Sciatic nerve (tissue), 2 donors: ENCODE measurements at regions not wholly inside any gene's neighbourhood (a gene's known extent, or its start where the extent isn't known, plus 50 kb on each side); places are given as distances from the start of the nearest gene placed in this dataset.

Source experiments
- ATAC-seq: fragments of 200-7000 bp; cut with Tn5 transposase; one replicate; pipeline ENCODE4 v1.9.1; 2020; ENCODE audit warnings: mild to moderate bottlenecking, moderate library complexity
- DNase-seq: peaks from one replicate; pipeline ENCODE4 v3.0.0-alpha.2; 2020; ENCODE audit warnings: low spot score
- intact Hi-C: fragments of 100-400 bp; cut with DNase I; formaldehyde crosslinking; loops from one replicate; pipeline ENCODE4 v1.14.2; 2022
- donor health status: DM: no; HTN: no; CAD: no.
- donor health status: DM: no; HTN: no; CAD: no.

DNA sequence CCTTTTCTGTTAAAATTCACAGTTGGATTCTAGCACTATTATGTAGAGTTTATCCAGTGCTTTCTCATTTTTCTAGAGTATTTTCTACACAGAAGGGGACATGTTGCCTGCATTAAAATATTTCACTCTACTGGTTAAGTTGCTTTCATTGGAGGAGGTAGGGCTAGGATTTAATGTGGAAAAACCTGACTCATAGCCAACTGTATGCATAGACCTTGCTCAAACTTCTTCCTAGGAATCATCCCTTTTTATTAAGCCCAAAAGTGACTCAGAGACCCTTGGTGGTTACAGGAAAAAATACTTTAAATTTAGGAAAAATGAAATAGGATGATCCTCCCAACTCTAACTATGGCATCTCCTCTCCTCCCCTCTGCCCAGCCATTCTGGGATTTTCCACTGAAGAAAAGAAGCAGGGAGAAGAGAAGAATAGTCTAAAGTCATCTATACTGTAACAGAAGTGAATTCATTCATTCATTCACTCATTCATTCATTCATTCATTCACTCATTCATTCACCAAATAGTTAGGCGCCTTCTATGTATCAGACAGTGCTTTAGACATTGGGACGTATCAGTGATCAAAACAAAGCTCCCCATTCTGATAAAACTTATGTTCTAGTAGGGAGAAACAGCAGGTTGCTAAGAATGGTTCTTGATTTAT, 109.0 kb upstream of the HTR2A start:
- intact Hi-C loops, result no loop called here
- ATAC-seq (no peak), DNase-seq (no peak)

DNA sequence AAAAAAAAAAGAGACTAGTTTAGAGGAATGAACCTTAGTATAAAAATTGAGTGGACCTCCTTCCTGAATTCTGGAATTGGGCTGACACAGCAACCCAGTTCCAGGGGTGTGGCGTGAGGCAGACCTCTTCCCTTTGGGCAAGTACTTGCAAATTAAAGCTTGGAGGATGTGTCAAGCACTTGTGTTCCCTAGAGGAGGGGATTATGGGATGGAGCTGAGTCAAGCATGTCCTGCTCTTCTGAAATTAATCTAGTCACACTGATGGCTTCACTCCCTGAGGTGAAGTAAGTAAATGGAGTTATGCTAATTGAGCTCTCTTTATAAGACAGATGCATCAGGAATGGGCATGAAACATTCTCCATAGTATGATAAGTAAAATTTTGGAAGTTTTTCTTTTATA, 107.7 kb upstream of the HTR2A start:
- DNase-seq (no peak), ATAC-seq (no peak)
- intact Hi-C loops, result no loop called here

- ATAC-seq, result no peak
- intact Hi-C loops, result no loop called here
- DNase-seq, result no peak
Measured at GRCh38 chr13:47004027-47004426, 107.2 kb upstream of the HTR2A start.

- intact Hi-C loops, result no loop called here
- DNase-seq, result no peak
- ATAC-seq, result no peak
Measured at GRCh38 chr13:47000165-47000564, 103.3 kb upstream of the HTR2A start.

DNA sequence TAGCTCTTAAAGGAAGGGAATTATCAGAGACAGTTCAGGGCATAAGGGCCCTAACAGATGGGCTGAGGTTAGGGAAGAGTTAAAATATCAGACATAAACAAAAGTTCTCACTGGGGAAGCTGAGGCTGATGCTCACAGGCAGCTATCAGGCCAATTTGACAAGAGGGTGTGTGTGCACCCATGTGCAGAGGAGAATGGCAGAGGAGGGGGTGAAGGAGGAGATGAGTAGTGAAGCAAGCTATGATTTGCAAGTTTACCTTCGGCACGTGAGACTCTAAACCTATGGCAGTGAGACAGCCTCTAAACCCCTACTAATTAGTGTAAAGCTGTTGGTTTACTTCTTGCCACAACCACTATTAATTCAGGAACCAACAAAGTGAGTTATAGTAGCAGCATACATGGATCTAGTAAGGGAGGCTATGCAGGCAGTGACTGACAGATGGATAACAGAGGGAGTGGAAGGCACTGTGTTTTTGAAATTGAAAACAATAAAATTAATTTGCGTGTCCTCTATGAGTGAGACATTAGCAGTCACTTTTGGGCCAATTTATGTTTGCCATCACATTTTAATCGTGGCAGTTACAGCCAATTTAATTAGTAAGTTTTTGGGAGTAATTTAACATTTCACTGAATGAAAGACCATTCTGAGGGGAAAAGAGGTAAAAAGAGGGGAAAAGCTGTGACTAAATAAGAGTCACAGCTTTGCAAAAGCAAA, 99.6 kb upstream of the HTR2A start:
- DNase-seq, result no peak
- intact Hi-C loops, result no loop called here
- no peak for ATAC-seq

GRCh38 chr13:46995874-46996273, 99.0 kb upstream of the HTR2A start:
- no peak for ATAC-seq
- intact Hi-C loops, result no loop called here
- no peak for DNase-seq

DNA sequence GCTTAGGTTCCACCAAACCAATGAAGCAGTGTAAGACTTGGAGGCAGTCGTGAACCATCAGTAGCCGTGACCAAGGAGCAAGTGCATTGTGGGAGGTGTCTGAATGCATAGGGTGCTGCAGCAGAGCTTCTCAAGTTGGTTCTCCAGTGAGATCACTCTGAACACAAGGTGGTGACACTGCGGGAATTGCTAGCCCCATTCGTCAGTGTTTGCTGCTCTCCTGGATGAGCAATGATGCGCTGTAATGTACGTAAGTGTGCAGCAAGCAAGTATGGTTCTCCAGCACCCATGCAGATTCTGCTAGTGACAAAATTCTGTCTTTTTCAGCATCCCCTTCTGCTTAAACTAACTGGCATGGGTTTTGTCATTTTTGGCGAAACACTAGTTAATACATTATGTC, 97.6 kb upstream of the HTR2A start:
- DNase-seq, result no peak
- intact Hi-C loops, result no loop called here
- ATAC-seq, result no peak

DNA sequence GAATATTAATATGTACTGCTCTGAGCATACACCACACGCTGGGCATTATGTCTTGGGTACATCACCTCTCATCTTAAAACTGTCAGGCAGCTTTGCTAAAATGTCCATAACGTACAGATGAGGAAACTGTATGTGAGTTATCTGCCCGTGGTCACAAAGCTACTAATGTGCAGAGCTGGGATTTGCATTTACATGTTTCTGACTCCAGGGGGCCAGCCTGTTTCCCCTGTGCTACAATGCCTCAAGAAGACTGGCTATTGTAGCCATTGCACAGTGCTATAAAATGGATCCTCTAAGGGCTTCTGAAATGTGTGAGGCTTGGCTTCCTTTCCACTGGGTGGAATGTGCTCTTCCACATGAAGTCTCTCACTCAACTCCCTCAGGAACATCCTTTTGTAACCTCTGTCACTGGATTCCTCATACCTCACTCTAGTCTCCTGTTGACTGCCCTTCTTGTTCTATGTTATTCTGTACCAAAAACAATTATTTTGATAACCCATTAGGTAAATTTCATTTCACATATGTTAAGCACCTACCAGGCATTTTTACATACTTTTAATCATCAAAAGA, 95.6 kb upstream of the HTR2A start:
- ATAC-seq, result no peak

GRCh38 chr13:46983881-46984280, 87.0 kb upstream of the HTR2A start:
- intact Hi-C loops, result no loop called here
- DNase-seq (no peak), ATAC-seq (no peak)

More for the DNA sequence above, 95.6 kb upstream of the HTR2A start:
- DNase-seq, result no peak
- intact Hi-C loops, result no loop called here

DNA sequence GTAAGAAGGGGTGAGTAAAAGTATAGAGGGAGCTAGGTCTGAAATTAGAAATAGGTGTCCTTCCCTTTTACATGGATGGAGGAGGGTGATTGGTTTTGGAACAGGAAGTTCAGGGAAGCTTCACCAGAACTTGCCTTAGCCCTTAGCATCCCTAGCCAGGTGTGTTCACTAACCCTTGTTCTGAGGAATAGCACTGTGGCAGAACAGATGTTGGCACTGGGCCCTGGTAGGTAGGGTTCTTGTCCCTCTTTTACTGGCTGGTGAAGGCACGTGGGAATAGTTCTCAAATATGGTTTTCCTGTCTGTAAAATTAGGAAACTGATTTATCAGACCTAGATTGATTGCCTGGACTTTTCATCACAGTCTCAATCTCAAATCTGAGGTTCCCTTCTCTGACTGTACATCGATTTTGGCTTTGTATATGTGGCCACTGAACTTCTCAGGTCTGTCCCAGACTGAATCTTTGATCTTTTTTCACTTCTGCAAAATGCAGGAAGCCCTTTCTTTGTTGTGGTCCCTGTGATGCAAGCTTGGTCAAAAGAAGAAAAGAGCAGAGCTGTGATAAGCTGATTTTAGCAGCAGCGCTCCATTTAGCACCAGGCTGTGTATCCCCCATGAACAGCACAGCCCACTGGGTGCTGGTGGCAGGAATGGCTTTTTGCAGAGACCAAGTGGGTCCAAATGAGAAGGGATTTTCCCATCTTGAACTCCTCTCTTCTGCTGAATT, 86.2 kb upstream of the HTR2A start:
- no peak for ATAC-seq
- DNase-seq, result no peak
- intact Hi-C loops, result no loop called here

DNA sequence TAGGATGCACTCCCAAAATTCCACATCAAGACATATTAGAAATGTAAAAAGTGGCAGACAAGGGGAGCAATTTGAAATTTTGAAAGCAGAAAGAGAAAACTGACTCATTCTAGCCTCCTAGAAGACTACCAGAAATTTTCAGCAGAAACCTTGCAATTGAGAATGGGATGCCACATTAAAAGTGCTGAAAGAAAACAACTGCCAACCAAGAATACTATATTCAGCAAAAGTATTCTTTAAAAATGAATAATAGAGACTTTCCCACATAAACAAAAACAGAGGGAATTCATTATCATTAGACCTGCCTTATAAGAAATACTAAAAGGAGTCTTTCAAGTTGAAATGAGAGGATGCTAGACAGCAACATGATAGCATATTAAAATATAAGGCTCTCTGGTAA, 78.3 kb upstream of the HTR2A start:
- intact Hi-C loops, result no loop called here
- ATAC-seq (no peak), DNase-seq (no peak)

GRCh38 chr13:46968450-46968849, 71.6 kb upstream of the HTR2A start:
- ATAC-seq (no peak), DNase-seq (no peak)
- intact Hi-C loops, result no loop called here

DNA sequence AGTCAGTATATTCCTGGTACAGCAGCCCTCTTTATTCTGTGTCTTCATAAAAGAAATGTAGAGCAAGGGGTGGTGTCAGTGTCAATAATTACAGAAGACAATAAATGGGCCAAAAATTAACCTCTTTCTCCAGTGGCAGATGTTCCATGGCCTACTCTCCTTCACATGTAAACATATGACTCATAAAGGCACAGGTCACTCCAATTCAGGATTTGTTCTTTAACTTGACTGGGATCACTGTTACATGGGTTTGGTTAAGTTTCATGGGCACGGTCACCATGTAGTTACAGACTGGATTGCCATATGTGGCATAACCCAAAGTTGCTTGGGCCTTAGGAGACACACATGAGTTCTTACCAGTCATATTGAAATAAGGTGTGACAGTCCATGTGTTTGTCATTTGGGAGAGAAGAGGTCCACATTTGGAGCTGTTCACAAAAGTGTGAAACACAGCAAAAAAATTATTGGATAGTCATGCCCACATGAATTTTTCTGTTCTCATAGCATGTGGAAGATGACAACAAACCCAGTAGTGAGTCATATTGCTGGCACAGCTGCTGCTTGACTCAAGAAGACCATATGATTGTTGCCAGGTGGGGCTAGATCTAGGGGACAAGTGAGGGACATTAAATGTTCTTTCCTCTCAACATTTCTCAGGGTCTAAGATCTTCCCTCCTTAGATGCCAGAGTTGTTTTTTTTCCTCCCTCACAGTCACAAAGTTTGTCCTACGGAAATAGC, 68.1 kb upstream of the HTR2A start:
- no peak for ATAC-seq
- no peak for DNase-seq
- intact Hi-C loops, result no loop called here

GRCh38 chr13:46963904-46964303, 67.1 kb upstream of the HTR2A start:
- intact Hi-C loops, result no loop called here
- DNase-seq, result no peak
- no peak for ATAC-seq

DNA sequence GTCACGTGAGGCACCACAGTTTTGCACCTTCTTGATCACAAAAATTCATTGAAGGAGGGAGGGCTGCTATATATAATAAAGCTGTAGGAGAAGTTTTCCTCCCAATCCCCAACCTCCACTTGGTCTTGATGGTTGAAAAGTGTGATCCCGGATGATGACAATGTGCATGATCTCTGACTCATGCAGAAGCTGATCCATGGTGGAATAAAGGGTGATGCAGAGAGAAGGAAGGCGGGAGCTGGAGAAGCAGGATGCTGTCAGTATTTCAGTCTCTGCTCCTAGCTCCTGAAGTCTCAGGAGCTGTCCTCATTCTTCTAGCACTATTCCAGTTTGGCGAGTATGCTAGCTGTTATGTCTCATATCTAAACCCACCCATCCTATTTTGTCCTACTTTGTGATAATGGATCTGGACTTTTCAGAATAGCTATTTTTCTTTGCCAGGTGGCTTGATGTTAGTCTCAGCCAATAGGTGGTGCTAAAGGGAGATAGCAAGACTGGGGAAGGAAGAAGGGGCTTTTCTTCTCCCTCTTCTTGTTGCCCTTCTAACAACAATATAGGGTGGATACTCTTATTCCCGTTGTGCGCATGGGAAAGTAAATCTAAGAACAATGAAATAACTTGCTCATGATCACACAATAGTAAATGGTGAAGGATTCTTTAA, 65.6 kb upstream of the HTR2A start:
- intact Hi-C loops, result no loop called here
- DNase-seq (no peak), ATAC-seq (no peak)

- intact Hi-C loops, result no loop called here
- ATAC-seq, result peak; percentile 65
Measured at GRCh38 chr13:46961719-46962118, 64.9 kb upstream of the HTR2A start.

DNA sequence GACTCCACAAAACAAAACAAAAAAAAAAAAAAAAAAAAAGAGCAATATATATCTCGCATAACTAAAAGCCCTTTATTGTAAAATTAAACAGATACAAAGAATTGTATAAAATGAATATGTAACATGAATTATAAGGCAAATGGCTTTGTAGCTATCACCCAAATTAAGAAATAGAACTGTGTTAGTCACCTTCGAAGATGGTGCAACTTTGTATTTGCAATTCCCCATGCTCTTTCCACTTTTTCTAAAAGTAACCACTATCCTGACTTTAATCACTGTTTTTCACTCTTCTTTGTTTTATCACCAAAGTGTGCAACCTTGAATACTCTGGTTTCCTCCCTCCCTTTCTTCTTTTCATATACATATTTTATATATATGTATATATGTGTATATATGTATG, 57.1 kb upstream of the HTR2A start:
- intact Hi-C loops, result no loop called here
- DNase-seq, result no peak
- no peak for ATAC-seq

More at GRCh38 chr13:46961719-46962118, 64.9 kb upstream of the HTR2A start:
- DNase-seq, result no peak

DNA sequence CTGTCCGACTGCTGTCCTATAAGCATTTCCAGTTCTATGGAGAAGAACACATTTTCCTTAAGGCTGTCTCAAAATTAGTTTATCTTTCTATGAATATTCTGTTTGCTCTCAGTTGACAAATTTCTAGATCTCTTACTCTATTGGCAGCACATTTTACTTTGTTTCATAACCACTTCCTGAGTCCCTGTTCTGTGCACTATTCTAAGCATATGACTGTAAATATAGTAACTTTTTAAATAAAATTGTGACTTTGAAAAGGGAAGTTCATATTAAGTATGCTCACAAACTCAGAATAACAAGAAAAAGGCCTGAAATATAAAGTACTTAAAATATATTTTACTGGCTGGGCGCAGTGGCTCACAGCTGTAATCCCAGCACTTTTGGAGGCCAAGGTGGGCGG, 56.5 kb upstream of the HTR2A start:
- DNase-seq (no peak), ATAC-seq (no peak)
- intact Hi-C loops, result no loop called here

- intact Hi-C loops, result no loop called here
- ATAC-seq, result no peak
- no peak for DNase-seq
Measured at GRCh38 chr13:46951516-46951915, 54.7 kb upstream of the HTR2A start.
